ENCODE measurements at regions not wholly inside any gene's neighbourhood (a gene's known extent, or its start where the extent isn't known, plus 50 kb on each side); places are given as distances from the start of the nearest gene placed in this dataset.
"Not testable (repeated sequence)": the region's sequence is repeated elsewhere in the genome, so short reads cannot be mapped to it uniquely, and the experiment has no call there.

GRCh38 chr1:198809247-198809646 is 170.4 kb downstream of the PTPRC start:
- peak; percentile 23 for DNase-seq

DNA sequence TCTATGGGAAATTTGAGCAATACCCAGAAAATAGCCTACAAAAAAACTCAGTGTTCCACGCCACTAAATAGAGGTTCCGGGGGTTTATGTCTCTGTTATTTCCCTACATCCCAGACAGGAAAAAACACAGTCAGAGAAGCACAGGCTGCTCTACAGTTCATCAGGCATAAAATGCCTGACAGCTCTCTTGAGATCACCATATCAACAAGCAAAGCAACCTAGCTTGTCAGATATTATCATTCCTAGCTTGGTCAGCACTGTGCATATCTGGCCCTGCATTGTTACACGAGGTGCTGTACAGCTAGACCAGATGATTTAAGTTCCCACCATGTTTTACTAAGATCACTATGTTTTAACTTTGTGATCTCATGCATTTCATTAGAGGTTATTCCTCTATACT is 172.6 kb downstream of the PTPRC start:
- no peak for DNase-seq

DNA sequence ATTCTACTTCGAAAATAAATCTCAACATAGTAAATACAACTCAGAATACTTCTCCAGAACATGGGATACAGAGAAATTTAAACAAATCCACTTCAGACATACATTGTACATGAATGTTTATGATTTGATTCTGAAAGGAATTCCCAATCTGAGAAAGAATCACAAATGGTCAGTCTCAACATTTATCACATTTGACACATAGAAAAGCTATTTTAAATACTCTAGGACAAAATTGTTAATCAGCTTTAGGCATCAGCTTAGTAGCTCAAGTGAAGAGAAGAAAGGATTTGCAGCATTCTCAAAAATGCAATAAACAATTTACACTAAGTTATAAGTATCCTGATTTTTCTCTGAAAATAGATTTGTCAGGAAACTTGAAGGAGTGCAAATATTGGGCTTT is 184.8 kb downstream of the PTPRC start:
- DNase-seq = no peak

DNA sequence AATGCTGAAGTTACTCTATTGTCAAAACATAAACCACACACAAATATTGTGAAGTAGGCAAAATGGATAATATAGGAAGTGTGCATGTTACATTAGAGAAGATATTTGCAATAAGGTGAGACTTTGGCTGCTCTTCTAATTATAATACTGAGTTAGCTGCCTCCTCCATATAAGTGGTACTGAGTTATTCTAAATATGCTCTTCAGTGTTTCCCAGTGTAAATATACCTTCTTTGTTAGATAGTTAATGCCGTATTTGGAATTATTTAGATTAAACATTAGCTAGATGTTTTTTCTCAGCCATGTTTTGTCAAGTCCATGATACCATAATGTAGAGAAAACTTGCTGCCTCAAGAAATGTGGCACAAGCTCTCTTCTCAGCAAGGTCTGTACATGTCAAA is 186.4 kb downstream of the PTPRC start:
- DNase-seq = no peak

GRCh38 chr1:198829356-198829755 is 190.5 kb downstream of the PTPRC start:
- no peak for DNase-seq

DNA sequence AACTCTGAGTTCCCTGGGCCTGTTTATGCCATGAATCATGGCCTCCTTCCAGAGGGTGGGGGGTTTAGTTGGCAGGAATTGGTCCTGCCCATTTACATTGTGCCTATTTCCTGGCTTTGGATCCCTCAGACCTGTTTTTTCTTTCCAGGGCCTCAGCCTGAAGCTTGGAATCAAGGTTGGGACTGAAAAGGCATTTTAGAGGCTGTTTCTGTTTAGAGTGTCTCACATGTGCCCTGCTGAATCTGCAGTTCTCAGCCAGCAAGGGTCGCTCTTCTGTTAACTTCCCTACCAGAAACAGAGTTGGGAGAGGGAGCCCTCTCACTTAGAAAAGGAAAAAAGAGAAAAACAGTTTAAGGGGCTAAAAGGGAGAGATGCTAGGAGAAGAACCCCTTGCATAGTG is 191.1 kb downstream of the PTPRC start:
- DNase-seq = peak; percentile 34

DNA sequence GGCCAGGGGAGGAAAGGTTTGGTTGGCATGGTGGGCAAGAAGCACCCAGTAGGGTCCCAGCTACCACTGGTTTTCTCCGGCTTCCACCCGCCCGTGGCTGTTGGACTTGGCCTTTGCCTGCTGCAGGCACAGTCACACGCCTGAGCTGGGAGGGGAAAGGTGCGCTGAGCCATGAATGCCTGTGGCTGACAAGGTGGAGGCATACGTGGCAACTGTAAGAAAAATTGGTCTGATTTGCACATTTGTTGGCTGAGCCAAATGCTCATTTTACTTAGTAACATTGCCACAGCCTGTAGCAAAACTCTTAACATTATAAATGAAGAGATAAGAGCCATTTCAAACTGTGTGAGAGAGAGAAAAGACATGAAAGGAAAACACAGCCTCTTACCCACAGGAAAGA is 191.6 kb downstream of the PTPRC start:
- no peak for DNase-seq

GRCh38 chr1:198833706-198834503 is 195.1 kb downstream of the PTPRC start:
- no peak for DNase-seq

DNA sequence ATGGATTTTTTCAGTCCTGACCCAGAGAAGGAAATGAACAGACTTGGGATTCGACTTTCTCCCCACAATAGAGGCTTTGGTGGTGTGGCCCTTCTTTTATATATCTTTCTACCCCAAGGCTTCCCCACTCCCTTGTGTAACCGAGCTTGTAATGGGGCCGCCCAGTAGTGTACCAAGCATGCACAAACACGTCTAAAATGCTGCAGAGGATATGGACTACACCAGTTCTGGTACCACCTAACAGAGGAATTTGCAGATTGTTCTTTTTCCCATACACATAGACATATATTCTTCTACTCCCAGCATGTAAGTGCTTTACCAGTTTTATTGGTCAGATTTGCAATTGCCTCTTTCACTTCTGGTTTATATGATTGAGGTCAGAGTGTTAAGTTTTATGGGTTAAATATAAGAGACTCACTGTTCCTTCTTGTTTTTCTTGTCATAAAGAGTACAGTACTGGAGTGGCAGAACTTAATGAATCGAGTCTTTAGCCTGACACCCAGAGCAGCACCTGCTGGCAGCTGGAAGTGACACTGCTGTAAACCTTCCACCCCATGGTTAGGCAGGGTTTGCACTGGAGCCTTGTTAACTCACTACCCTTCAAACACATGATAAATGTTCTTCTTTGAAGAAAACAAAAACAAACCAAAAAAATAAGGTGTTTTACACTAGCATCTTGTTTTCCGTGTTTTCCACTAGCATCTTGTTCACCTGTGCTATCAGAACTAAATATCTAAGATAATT is 198.6 kb downstream of the PTPRC start:
- DNase-seq = no peak

GRCh38 chr1:198838022-198838342 is 199.1 kb downstream of the PTPRC start:
- no peak for DNase-seq

GRCh38 chr1:198841477-198841876 is 202.6 kb downstream of the PTPRC start:
- DNase-seq = no peak

DNA sequence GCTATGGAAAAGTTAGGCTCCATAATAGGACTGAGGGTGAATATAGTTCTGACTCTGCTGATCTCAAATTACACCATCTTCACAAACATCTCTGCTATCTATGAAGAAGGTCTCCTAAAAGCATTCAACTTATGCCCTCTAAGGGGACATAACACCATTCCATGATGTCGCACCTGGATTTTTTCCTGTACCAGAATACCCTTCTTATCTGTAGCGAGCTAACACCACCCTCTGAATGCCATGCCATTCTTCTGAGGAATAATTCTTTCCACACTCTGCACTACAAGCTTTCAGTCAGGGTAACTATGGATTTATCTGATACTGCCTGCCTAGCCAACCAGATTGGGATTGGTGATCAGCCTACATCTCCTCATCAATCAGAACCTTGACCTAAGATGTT is 203.8 kb downstream of the PTPRC start:
- no peak for DNase-seq

DNA sequence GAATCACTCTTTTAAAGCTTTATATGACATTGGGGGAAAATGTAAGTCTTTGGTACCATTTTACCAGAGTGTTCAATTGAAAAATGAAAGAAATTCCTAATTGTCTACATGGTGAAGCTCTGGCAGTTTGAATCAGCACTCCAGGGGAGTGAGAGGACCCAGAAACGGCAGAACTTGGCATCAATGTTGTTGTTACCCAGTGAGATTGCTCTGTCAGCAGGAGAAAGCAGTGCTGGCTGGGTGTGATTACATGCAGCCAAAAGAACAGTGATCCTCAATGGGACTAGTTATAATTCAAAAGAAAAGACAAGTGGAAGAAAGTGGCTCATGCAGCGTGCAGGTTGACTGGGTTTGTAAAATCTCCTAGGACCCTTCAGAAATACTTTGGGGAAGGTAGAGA is 206.4 kb downstream of the PTPRC start:
- no peak for DNase-seq

GRCh38 chr1:198845851-198846250 is 207.0 kb downstream of the PTPRC start:
- DNase-seq = peak; percentile 46

DNA sequence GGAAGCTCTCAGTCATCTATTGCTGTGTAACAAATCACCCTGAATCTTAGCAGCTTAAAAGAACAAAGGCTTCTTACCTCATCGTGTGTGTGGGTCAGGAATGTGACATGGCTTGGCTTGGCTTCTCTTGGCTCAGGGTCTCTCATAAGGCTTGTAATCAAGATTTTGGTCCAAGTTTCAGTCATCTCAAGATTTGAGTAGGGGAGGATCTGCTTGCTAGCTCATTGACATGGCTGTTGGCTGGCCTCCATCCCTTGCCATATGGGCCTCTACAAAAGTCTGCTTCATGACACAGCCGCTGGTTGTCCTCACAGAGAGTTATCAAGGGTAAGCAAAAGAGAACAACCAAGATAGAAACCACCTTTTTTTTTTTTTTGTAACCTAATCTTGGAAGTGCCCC is 207.7 kb downstream of the PTPRC start:
- no peak for DNase-seq

DNA sequence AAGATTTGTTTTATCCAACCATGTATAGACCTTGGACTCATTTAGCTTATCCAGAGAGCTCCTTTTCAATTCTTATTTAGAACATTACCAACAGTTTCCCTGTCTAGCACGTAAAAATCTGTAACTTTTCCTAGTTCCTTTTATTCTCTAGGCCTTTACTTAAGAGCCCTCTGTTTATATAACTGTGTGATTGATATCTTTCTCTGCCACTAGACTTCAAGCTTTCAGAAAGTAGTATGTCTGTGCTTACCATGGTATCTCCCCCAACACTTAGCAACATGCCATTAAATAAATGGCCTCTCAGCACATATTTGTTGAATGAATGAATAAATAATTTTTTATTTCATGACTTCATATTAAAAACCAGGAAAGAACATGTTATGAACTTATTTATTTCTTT is 209.4 kb downstream of the PTPRC start:
- peak; percentile 24 for DNase-seq

DNA sequence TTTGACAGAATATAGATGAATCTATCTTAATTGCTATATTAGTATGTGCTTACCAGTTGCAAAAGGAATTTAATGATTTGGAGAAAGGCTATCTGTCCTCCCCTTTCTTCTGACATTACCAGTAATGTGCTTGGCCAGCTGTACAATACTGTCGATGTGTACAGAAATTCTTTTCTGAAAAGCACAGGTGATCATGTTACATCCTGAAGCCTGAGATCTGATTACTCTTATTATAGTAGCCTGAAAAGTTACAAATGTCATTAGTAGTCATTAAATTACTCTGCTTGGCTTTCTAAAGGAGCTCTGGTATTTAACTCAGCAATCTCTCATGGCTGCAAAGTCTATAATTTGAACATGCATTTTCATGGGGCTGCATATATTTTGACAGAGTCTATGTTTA is 209.8 kb downstream of the PTPRC start:
- no peak for DNase-seq

DNA sequence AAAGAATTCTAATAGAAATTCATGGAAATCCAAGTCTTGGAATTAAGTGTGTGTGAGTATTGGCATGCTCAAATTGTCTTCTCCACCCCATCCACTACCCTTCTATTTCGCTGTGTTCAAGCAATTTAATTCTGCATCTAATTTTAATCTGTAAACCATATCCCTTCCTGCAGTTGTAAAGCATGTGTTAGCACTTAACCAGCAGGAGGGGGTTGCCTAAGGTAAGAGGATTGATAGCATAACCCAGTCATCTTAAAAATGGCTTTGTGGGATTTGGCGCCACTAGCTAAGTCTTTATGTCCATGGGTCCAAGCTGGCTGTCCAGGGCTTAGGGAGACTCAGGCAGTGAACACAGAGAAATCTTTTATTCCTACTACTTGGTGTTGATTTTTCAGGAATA is 210.3 kb downstream of the PTPRC start:
- DNase-seq = no peak

GRCh38 chr1:198850196-198850595 is 211.4 kb downstream of the PTPRC start:
- DNase-seq = peak; percentile 7

GRCh38 chr1:198850966-198851365 is 212.1 kb downstream of the PTPRC start:
- DNase-seq = not testable (repeated sequence)

DNA sequence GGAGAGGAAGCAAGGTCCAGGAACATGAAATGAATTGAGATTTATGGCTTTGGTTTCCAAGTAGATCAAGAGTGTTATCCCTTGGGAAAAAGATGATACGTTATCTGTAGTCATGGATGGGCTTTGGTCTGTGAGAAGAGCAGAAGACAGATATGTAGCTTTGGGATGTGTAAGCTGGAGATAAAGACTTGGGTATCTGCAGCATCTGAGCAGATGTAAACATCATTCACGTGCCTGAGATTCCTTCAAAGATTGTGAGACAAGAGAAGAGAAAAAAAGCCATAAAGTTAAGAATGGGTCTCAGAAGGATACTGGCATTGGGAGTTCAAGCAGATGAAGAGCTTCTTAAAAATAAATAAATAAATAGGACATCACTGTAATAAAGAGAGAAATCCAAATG is 217.8 kb downstream of the PTPRC start:
- no peak for DNase-seq

- DNase-seq = peak; percentile 8
These were observed 219.2 kb downstream of the PTPRC start for GRCh38 chr1:198858033-198858432.

GRCh38 chr1:198860371-198860770 is 221.5 kb downstream of the PTPRC start:
- DNase-seq = no peak

DNA sequence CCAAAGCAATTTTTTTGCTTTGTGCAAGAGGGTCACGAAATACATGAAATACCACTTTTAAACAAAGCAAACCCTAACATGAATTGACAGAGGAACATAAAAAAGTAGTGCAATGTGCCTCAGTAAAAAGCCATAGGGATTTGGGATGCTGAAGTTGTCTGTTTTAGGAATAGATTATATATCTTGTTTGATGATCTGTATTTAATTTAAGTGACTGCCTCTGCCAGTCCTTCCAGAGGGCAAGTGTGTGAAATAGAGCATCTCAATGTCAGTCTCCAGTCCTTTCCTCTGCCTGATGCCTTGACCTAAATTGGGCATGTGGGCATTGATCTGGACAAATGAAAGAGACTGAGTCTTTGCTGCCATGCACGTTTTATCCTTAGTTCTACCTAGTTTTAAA is 222.8 kb downstream of the PTPRC start:
- DNase-seq = no peak

All from fibroblast of skin of abdomen (primary cell).